ENCODE measurements at regions not wholly inside any gene's neighbourhood (a gene's known extent, or its start where the extent isn't known, plus 50 kb on each side); places are given as distances from the start of the nearest gene placed in this dataset.
"Not testable (repeated sequence)": the region's sequence is repeated elsewhere in the genome, so short reads cannot be mapped to it uniquely, and the experiment has no call there.

DNA sequence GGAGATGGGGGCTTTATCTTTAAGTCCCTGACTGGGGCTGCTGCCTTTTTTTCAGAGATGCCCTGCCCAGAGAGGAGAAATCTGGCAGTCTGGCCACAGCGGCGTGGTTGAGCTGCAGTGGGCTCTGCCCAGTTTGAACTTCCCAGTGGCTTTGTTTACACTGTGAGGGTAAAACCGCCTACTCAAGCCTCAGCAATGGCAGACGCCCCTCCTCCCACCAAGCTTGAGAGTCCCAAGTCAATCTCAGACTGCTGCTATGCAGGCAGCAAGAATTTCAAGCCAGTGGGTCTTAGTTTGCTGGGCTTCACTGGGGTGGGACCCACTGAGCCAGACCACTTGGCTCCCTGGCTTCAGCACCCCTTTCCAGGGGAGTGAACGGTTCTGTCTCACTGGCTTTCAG, 76.4 kb upstream of the DNAJC1 start:
- DNase-seq, result not testable (repeated sequence)

DNA sequence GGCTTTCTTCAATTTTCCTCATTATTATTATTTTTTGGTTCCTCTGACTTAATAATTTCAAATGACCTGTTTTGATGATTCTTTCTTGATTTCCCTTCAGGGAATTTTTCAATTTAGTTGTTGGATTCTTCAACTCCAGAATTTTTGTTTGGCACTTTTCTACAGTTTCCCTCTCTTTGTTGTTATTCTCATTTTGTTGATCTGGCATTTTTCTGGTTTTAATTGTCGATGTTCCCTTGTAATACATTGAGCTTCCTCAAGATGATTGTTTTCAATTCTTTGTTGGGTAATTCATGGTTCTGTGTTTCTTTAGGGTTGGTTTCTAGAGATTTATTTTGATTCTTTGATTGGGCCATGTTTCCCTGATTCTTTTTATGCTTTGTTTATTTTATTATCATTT, 67.8 kb upstream of the DNAJC1 start:
- DNase-seq, result no peak

- no peak for DNase-seq
These were observed 63.6 kb upstream of the DNAJC1 start for GRCh38 chr10:22067091-22067490.

DNA sequence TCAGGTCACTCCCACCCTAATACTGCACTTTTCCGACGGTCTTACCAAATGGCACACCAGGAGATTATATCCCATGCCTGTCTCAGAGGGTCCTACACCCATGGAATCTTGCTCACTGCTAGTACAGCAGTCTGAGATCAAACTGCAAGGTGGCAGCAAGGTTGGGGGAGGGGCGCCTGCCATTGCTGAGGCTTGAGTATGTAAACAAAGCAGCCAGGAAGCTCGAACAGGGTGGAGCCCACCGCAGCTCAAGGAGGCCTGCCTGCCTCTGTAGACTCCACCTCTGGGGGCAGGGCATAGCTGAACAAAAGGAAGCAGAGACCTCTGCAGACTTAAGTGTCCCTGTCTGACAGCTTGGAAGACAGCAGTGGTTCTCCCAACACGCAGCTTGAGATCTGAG, 57.5 kb upstream of the DNAJC1 start:
- DNase-seq, result peak in 2 of 5 experiments; percentile 4 to 42

DNA sequence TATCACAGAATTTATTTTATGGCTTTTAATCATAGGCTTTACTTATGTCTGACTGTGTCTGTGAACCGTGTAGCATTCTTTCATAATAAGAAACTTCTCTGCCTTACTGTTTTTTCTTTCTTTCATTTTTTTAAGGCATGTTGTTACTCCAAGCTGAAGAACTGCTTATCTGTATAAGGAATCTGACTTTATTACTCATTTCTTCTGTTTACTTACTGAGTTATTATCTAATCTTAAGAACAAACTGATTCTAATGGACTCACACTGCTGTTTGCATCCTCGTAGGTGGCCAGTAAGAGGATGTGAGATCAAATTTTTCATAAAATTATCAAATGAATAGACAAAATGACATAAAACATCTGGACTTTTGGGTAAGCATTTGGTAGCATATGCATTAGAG, 54.7 kb upstream of the DNAJC1 start:
- no peak for DNase-seq

DNA sequence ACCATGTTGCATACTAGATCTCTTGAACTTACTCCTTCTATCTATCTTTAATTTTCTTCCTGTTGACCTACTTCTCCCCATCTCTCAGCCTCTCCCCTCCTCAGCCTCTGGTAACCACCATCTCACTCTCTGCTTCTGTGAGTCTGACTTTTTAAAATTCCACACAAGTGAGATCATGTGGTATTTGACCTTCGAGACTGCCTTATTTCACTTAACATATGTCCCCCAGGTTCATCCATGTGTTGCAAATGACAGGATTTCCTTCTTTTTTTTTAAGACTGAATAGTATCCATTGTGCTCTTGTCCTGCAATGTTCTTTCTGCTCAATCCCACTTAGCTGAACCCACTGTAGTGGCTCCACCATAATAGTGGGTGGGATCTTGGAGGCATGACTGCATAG, 51.4 kb upstream of the DNAJC1 start:
- no peak for DNase-seq

All from T-helper 2 cell (primary cell).